Stimulated activated CD8-positive, alpha-beta memory T cell treated with anti-CD3 and anti-CD28 coated beads, Interleukin-4, amount 100 ng/mL, for 48 hours (primary cell): ENCODE measurements at regions not wholly inside any gene's neighbourhood (a gene's known extent, or its start where the extent isn't known, plus 50 kb on each side); places are given as distances from the start of the nearest gene placed in this dataset.

Experiments
- DNase-seq: peaks from one replicate; pipeline ENCODE4 v3.0.0-alpha.2; 2020

DNA sequence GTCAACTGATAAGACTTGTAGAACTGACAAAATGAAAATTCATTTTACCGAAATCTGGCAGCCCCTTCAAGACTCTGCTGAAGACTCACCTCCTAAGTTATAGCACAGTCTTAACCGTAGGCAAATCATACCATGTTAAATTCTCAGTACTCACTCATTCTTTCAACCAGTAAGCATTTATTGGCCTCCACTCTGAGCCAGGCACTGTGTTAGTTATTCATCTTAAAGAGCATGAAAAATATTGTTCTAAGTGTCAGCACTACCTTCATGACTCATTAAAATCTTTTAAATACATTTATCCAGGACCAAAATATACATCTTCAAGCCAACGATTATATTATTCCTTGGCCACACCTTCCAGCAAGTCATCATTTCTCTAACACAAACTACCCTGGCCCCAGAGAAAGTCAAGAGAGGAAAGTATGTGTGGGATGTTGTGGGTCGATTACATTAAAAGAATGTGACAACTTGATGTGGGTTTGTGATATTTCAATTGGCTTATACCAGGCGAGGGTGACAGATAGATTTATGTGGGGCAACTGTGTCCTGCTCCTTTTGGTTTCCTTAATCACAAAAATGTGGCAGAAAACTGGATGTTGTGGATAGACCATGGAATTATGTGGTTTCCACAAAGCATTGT is 55.0 kb downstream of the TMEM30B start:
- no peak for DNase-seq

DNA sequence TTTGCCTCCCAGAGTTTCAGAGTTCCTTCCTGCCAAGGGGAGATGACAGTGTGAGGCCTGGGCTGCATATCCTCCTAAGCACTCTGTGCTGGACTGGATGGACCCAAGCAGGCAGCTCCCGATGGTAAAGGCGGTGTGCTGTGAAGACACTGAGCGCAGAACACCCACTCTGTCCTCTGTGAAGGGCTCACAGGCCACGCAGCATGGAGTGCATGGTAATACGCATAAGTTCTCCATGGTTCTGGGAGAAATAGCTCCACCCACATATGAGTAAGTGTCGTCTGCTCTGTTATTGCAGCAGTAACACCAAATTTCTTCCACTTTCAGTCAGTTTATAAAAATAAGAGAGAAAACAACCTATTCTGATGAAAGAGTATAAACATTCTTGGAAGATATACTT is 55.8 kb downstream of the TMEM30B start:
- DNase-seq, result no peak

DNA sequence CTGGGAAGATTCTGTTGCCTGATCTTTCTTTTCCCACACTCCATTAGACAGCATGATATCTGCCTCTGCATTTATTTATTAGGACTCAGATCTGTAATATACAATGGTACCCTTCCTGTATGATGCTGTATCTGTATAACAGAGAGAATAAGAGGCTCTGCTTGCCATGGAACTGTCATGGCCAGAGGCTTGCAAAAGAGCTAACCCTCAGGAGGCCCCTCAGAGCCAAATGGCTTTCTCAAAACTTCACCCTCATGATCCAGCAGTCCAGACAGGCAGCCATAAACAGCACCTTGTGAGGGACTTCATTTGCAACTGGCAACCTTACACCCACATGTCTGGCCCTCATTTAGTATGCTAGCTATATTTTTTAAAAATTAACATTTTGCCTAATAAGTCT is 57.6 kb downstream of the TMEM30B start:
- no peak for DNase-seq

DNA sequence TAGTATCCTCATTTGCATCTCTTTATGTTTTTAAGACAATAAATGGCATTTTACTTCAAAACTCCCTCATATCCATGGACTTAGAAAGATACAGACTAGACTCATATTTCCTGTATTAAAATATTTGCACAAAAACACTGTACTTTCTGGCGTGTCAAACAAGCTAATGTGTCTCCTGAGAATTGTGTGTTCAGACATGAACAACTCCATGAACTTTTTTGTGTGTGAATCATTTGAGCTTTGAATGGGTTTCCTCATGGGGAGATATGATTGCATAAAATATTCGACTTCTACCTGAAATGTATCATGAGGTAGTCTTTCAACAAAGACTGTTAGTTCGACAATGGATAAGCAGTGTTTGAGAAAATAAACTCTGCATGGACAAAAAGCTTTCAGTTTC is 58.8 kb downstream of the TMEM30B start:
- DNase-seq, result no peak

DNA sequence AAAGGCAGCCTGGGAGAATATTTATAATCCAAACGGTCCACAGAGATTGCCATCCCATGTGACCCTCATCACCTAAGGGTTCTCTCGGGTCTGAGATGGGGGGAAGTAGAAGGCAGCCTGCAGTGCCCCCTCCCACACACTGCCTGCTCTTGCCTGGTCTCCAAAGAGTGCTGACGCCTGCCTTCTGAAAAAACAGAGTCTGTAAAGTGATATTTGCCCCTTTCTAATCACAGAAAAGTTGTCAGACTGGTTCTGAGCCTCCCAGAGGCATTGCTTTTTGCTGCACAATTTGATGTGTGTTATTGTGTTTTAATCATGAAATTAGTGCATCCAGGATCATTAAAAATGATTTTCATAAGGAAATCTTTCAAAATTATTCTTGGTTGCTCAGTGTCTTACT is 59.2 kb downstream of the TMEM30B start:
- no peak for DNase-seq

DNA sequence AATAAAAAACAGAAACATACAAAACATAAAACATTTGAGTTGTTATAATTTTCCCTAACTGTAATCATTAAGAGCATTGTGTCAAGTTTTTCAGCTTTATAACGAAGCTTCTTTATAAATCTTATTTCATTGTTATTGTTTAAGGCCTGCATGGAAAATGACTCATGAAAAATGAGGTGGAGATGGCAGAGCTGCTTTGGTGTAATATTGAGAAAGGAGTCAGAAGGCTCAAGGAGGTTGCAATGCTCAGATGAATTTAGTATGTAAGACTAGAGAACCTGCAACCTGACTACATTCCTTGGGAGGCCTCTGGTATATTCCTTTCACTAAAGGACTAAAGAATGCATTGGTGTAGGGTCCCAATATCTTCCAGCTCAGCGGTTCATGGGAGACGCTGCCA is 61.5 kb downstream of the TMEM30B start:
- no peak for DNase-seq

DNA sequence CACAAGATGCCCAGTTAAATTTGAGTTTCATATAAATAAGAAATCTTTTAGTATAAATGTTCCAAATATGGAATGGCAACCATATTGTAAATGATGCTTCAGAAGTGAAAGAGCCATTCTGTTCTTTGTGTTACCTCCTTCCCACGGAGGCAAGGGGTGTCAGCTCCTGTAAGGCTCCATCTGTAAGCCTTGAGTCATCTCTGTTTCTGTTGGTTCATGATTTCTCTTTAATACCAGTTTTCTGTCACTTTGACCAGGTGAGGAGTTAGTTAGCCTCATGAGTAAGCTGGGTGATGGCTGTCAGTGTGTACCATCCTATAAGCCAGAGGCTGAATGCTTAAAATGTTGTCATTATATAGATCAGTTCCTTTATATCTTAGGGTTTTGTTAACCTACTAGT is 61.9 kb downstream of the TMEM30B start:
- no peak for DNase-seq

DNA sequence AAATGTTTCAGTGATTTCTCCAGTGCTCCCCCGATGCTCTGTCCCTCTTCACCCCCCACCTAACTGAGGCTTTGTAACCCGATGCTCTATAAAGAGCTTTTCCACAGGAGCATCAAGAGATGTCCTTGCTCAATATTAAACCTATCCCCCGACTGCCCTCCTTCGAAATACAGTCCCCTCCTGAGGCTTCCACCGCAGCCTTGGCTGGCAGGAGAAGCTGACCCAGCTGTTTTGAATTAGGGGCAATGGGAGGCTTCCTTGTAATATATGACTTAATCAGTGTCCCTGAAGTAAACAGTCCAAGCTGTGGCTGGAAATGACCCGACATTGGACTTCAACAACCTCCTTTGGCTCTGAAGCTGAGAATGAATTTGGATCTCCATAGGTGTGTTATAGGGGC is 62.4 kb downstream of the TMEM30B start:
- no peak for DNase-seq

DNA sequence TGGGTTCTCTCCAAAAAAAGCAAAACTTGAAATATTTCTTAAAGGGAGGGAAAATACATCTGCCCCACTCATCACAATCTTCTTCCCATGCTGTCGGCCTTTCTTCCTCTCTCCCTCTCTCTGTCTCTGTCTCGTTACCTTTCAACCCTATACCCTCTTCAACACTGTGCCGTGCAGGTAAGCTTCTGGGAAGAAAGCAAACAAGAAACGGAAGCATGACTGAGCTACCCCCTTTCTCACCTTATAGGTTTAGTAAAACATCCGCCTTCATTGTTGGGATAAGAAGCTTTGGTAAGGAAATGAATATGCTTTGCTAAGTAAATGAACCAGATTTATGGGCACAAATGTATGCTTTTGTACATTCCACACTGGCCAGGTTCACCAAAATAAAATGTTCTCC is 63.0 kb downstream of the TMEM30B start:
- DNase-seq, result no peak

DNA sequence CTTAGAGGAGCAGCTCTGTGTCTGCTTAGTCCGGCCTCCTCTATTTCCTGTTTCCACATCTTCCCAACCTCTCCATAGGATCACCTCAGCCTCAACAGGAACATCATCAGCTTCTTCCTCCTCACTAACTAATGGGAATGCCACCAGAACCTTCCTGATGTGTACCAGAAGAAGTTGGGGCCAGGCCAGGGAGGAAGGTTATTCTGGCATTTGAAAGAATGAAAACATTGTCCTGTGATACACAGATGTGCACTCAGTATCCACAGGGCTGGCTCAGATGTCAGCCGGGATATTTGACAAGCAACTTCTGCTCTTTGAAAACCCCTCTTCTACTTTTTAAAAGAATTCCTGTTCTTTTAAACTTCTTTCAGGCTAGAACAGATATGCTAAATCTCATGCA is 63.6 kb downstream of the TMEM30B start:
- no peak for DNase-seq

DNA sequence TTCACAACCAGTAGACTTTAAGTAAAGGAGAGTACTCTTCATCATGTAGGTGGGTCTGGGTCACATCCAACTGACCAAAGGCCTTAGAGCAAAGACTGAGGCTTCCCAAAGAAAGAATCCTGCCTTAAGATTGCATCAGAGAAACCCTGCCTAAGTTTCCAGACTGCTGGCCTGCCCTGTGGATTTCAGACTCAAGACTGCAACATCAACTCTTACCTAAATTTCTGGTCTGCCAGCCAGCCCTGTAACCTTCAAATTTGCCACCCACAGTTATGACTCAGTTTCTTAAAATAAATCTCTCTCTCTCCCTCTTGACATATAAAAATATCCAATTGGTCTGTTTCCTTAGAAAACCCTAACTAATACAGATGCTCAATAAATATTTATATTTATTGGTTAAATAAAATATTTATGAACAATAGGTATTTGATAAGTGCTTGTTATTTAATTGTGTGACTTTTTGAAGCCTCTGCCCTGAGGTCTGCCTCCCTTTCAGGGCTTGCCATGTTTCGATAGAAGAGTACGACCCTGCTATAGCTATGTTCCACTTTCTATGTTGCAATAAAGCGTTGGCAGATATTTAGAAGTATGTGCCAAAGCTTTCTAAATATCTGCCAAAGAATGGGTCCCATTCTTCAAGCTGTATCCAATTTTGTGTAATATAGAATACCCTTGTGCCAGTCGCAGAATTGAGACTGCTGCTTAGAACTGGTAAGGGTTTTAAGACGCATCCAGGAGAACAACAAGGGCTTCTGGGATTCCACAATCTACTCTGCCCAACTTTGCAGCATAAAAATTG is 65.7 kb downstream of the TMEM30B start:
- no peak for DNase-seq

DNA sequence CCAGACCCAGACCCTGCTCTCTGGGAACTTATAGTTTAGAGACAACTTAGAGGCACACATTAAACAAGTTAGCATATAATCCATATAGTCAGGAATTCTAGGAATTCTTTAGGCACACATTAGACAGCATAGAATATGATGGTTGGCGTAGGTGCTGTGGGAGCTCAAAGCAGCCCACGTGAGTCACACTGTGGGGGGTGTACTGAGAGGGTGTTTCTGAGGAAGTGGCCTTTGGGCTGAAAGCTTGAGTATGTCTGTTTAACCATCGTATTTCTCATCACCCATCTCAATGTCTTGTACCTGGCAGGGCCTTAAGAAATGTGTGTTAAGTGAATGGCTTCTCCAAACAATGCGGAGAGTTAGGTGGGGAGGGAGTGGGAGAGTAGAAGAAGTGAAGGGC is 67.2 kb downstream of the TMEM30B start:
- no peak for DNase-seq

DNA sequence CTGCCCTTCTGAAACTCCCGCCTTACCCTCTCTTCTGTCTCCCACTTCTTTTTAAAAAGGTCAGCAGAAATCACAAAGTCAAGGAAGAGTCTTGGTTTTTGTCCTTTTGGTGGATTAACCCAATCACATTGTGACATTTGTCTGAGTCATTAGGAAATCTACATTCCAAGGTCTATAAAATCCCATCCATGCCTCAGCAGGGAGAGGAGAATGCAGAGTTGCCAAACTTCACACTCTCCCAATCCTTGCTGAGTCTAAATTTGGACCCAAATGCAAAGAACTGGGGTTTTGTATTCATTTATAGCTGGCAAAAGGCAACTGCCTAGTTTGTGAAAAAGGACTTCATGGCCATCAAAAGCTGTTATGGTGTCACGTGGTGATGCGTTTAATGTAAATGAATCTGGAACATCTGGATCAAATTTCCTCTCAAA is 67.9 kb downstream of the TMEM30B start:
- DNase-seq, result no peak

DNA sequence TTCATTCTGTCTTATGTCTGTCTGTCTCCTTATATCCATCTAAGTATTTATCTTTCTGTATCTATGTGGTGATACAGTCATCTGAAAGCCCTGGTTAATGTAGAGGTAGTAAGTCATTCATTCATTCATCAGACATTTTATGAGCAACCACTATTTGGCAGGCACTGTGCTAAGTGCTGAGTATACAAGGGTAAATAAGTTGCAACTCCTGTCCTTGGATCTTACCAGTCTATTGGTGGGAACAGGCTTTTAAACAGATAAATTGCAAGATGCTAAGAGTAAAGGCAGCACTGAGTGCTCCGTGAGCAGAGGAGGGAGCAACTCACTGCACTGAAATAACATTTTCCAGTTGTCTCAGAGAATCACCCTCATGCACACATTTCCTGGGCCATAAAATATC is 68.6 kb downstream of the TMEM30B start:
- DNase-seq, result no peak

DNA sequence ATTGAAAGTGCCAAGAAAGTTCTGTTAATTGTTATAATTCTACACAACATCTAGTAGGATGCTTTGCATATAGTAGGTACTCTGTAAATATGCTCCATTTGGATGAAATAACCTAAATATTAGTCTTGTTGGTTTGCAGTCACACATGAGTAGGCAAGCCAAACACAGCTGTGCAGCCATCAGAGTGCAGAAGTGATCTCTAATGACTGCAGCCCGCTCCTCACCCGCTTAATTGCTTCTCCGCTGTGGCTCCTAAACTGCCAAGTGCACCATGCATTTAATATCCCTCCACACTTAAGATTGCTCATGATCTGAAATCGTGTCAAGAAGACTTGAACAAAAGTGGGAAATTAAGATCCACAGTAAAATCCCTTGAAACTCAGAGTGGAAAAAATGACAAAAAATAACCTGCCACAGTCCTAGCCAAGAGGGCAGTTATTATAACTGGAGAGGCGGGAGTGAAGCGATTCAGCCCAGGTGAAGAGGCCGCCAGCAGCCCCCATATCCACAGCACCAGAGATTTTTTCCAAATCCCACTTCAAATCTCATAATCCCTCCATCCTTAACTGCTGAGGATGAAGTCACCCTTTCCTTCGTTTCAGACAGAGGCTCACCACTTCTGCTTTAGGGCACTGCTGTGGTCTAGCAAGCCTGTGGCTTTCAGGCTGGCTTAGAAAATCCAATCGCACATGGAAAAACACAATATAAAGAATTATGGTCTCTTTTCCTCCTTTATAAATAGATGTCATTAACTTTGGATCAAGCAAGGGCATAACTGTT is 69.5 kb downstream of the TMEM30B start:
- DNase-seq, result no peak

DNA sequence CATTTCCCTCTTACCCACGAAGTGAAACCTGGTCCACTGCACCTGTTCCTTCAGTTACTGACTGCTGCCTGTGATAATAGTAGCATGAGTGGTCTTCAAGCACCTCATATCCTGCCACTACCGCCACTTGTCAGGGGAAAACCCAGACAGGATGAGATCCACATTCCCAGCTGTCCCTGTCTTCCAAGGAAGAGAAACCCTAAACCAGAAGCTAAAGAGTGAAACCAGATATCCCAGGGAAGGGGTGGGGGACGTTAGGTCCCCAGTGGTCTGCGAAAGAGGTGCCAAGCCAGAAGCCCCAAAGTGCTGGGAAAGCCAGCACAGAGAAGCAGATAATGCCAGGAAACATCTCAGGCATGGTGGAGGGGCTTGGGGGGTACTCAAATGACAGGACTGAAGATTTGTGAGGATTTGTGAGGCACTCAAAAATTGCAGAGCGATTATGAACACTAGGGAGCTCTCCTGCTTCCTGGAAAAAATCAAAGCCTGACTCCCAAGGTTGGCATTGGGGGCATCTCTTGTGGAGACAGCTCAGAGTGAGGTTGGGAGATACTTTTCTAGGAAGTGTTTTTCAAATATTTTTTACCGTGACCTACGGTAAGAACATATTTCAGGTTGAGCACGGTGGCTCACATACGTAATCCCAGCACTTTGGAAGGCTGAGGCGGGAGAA is 77.9 kb downstream of the TMEM30B start:
- no peak for DNase-seq

DNA sequence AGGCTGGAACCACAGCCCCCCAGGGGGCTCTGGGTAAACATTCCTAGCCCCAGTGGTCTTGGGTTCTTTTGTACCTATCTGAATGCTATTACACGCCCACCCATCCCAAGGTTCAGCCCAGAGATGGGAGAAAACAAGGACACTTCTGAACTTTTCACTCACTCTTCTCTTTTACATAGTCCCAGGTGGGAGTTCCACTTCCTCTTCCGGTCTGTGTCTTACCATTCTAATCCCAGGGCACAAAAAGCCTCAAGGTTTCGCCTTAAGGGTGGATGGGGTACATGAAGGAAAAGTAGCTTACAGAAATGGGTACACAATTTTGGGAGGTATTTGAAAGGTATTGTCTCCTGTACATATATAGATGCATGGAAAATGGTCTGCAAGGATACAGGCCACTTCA is 79.0 kb downstream of the TMEM30B start:
- DNase-seq, result no peak

DNA sequence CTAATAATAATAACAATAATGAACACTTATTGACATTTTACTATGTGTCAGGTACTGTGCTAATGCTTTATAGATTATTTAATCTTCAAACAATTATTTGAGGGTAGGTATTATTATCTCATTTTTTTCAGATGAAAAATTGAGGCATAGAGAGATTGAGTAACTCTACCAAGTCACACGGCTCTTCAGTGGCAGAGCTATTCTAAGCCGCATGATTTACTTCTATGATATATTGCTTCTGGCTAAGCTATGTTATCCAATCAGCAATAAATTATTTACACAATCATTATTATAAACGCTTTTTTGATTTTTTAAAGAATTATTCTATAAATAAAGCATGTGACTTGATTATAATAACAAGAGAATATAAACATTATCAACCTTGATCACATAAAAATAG is 80.0 kb downstream of the TMEM30B start:
- no peak for DNase-seq

DNA sequence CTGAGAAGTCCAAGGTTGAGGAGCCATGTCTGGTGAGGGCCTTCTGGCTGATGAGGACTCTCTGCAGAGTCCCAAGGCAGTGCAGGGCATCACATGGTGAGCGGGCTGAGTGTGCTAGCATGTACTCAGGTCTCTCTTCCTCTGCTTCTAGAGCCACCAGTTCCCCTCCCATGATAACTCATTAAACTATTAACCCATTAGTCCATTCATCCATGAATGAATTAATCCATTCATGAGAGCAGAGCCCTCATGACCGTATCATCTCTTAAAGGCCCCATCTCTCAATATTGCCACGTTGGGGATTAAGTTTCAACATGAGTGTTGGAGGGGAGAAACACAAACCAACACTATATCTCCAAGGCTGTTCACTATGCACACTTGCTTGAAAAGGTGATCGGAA is 83.7 kb downstream of the TMEM30B start:
- DNase-seq, result no peak

DNA sequence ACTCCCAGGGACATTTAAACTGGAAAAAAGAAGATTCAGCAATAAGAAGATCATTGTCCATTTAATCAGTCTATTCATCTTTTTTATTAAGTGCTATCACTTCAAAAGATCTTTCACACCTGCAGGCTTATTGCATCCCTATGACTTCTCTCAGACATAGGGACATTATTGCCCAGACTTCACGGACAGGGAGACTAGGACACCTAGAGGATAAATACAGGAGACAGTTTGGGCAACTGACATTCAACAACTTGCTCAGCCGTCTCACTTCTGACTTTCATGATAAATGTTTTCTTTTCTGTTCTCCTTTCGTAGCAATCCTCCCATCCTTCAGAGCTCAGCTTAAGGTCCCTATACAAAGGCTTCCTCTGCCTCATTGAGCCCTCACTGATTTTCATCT is 84.3 kb downstream of the TMEM30B start:
- no peak for DNase-seq

DNA sequence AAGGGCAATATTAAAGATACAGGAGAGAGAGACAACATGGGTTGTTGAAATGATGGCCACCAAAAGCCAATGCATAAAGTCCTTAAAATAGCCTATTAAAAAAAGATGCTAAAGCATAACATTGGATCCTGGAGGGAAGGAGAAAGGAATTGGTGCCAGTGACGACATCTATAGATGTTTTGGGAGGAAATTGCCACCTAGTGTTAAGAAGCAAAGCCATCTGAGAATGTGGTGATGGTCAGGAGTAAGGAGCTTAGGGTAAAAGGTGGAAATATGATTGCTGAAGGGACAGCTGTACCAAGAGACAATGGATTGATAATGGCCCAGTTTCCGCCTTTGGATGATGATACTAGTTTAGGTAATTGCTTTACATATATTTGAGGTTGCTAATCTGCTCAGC is 85.1 kb downstream of the TMEM30B start:
- DNase-seq, result no peak

DNA sequence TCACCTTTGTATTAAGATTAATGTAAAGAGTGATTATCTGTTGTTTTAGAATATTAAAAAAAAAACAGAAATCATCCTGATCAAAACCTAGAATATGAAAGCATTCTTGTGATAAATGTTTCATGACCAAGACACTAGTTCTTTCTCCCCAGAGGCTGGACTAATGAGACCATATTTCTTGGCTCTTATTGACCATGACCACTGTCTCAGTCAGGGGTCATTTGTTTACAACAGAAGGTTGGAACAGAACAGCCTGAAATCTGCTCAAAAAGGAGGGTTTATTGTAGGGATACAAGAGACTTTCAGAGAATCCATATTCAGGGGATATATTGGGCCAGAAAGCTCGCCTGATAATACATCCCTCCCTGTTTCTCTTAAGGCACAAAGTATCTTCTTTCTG is 87.7 kb downstream of the TMEM30B start:
- no peak for DNase-seq

DNA sequence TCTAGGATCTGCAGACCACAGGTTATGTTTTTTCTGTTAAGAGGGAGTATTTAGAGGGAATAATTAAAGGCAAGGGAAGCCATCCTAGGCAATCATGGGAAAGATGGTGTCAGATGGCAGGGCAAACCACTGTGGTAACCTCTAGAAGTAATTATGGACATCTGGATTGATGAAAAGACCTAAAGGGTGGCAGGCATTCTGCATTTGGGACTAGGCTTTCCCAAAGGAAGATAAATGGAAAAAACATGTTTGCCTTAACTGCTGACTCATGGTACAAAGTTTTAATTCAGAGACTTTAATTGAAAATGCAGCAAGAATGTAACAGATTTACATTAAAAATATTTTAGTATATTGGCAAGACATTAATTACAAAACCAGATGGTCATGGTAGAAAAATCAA is 88.1 kb downstream of the TMEM30B start:
- no peak for DNase-seq

DNA sequence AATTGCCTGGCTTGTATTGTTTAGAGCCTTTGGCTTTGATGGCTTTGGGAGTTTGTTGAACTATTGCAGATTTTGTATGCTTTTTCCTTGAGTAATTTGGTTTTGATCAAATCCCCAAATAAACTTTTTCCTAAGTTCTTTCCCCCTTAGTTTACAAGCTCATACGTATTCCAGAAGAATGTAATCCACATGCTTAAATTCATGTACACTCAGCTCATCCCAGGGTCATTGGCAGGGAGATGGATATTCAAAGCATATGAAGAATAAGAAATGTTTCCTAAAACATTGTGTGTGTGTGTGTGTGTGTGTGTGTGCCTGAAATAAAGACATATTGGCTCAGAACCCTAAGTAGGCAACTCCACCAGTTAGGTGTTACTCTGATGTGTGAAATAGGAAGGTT is 89.4 kb downstream of the TMEM30B start:
- no peak for DNase-seq
